ENCODE measurements at regions not wholly inside any gene's neighbourhood (a gene's known extent, or its start where the extent isn't known, plus 50 kb on each side); places are given as distances from the start of the nearest gene placed in this dataset.

GRCh38 chr2:226619707-226620106, 179.9 kb downstream of the IRS1 start:
- no peak for DNase-seq

DNA sequence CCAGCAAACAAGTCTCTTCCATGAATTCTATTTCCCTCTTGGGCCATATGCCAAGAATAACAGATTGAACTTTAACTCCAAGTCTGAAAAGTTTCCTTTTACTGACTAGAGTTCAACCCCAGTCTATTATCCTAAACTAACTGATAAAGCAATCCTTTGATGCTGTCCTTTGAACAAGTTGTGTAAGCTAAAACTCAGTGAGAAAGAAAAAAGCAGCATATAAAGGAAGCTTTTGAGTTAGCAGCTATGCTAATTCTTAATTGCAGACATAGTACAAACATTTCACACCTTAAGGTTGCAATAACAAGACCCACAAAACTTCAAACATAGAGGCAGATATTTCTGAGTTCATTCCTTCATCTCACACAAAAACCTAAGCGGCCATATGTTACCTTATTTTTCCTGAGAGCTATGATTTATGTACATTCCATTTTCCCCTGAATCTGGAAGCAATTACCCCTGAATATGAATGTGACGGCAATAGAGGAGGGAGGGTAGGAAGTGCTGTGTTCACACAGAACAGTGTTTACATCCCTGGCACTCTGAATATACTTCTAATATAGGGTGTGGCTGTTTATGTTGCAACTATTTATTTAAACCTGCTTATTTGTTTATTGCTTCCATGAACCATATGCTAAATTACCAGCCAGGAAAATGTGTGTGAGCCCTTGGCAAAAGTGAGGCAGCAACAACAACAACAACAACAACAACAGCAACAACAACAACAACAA, 180.6 kb downstream of the IRS1 start:
- no peak for DNase-seq

GRCh38 chr2:226618544-226618874, 181.1 kb downstream of the IRS1 start:
- DNase-seq = no peak

DNA sequence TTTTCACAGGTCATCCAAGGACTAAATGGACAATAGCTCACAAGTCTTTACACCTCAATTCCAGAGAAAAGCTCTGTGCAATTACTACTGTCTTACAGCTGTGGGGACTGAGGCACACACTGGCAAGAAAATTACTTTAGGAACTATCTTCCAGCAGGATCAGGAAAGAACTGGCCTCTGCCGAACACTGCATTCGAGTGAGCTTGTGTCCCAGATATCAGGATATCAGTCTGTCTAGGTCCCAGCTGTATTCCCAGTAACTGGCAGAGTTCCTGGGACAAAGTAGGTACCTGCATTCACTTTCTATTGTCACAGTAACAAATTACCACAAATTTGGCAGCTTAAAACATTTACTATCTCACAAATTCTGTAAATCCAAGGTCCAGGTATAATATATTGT, 183.7 kb downstream of the IRS1 start:
- DNase-seq = no peak

DNA sequence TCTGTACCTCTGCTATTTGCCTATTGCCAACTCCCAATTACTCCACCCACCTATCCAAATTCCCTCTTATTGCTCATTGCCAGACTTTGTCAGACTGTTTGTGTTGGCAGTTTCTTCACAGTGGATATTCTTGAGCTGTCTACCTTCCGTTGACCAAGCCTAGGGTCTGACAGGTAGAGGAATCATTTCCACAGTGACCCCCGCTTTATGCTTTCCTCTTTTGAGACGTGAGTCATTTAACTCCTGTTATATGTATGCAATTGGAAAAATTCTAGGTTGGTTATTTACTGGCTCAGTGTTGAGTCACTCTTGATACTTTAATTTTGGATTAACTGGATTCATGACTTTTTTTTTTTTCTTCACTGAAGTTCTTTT, 187.7 kb downstream of the IRS1 start:
- no peak for DNase-seq

DNA sequence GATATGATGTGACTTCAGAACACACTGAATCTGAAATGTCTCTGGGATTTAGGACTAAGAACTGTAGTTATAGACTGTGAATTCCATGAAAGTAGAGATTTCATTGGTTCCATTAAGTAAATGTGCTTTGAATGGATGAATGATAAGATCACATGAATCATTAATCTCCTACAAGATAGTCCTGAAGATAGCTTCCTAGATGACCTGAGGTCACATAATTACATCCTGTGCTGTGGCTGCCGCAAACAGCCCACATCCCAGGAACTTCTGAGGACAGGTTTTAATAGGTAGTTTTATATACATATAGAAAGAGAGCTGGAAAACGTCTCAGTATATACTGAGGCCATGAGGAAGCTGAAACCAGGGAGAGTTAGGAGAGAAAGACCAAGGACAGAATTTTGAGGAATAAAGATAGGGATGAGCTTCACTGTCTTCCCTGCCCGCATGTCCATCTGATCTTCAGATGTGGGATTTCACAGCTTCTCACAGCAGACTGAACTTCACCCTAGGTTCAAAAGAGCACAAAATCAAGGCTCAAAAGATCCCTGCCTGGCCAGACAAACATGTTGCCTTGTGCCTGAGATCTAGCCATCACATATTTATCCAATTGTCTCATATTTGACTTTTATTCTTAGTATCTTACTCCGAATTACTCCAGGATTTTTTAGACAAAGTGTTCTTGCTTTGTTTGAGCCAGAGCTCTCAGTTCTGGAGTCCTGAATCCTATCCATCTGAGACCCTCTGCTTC, 188.2 kb downstream of the IRS1 start:
- no peak for DNase-seq

DNA sequence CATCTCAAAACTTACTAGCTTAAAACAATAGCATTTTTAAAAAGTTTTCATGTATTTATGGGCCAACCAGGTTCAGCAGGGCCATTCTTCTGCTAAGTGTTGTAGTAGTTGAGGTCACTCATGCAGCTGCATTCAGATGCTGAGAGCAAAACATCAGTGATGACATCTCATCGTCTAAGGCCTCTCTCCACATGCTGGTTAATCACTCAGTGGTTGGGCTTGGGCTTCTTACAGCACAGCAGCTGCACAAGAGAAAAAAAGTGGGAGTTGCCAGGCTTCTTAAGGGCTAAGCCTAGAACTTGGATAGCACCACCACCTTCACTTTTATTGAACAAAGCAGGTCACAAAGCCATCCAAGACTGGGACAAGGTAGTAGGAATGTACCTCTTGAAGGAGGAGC, 190.3 kb downstream of the IRS1 start:
- no peak for DNase-seq

DNA sequence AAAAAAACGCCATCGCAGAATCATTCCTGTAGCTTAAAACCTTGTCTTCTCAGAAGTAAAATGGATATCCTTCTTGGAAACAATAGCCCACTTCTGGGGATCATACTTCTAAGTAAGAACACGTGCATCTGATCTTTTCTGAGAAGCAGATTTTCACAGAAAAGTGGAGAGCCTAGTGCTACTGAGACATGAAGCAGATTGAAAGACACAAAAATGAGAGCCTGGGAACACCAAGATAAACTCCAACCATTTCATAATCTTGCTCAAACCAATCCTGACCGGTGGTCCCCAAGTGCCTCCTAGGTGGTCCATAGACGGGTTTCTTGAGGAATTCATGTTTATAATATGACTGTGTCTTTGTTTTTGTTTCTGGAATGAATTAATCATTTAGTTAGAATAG, 191.2 kb downstream of the IRS1 start:
- no peak for DNase-seq

- no peak for DNase-seq
Measured at GRCh38 chr2:226607379-226607778, 192.2 kb downstream of the IRS1 start.

DNA sequence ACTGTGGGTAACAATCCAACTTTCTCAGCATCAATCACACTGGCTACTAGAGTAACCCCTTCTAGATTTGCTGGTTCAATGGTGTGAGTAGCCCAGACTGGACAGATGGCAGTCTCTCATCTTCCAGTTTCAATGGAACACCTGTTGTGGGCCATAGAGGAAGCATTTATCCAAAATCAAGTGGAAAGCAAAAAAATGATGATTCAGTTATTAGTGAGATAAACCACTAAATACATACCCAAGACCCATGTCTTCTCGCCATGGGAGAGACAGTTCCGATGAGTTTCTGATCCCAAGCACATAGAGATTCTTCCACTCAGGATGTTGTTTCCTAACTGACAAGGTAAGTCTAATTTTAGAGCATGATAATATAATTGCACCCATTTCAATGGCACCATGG, 194.0 kb downstream of the IRS1 start:
- no peak for DNase-seq

DNA sequence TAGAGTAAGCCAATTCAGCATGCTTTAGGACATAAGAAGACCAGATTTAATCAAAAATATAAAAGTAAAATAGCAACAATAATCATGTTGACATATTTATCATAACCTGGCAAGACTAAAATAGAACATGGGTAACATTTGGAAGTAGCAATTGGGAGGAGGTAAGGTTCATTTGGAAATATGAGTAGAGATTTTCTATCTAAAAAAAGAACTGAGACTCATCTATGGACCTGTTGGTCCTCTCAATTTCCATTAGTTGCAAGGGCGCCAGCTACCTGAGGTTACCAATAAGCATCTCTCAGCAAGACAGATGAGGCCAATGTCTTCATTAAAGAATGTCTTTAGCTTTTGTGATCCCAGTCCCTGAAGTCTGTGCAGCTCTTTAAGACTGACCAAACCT, 196.0 kb downstream of the IRS1 start:
- DNase-seq = no peak

- DNase-seq = no peak
Measured at GRCh38 chr2:226601881-226602662, 197.5 kb downstream of the IRS1 start.

- DNase-seq = no peak
Measured at GRCh38 chr2:226600802-226601201, 198.8 kb downstream of the IRS1 start.

DNA sequence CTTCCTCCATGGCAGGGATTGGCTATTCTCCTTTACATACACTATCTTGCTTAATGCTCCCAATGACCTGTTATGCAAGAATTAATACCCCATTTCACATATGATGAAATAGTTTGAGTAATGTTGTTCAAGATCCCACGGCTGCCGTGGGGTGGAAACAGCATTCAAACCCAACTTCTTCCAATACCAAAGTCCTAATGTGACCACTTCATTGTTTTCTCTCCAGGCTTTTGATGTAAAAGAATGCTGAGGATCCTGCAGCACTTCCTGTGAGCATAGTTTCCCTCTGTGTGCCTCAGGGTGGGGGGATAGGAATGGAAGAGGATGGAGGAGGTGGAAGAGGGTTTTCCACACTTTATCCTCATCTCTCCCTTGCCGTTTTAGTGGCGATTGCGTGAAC, 199.4 kb downstream of the IRS1 start:
- DNase-seq = no peak

DNA sequence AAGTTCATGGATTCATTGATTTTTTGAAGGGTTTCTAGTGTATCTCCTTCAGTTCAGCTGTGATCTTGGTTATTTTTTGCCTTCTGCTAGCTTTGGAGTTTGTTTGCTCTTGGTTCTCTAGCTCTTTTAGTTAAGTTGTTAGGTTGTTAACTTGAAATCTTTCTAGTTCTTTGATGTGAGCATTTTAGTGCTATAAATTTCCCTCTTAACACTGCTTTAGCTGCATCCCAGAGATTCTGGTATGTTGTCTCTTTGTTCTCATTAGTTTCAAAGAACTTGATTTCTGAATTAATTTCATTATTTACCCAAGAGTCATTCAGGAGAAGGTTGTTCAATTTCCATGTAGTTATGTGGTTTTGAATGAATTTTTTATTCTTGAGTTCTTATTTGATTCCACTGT, 210.6 kb downstream of the IRS1 start:
- DNase-seq = no peak

- no peak for DNase-seq
Measured at GRCh38 chr2:226585130-226585561, 214.5 kb downstream of the IRS1 start.

DNA sequence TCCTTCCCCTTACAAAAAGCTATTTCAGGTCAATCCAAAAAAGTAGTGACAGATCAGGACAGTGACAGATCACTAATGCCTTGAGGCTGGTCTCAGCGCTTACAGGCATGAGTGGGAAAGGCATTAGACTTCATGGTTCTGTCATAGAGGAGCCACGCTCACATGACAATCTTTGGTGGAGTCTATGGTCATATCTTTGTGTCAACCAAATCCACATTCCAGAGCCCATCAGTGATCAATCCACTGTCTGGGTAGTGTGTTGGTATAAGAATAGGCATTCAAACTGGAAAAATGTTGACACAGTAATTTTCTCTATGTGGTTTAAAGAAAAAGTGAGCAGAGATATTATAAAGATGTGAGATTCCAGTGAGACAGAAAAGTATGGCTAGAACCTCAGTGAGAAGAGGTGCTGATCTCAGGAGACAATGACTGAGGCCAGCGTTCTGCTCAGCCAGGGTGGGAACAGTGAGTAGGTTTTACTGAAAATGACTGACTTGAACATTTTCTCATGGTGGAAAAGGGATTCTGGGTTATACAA, 215.0 kb downstream of the IRS1 start:
- DNase-seq = no peak

GRCh38 chr2:226583715-226584114, 215.9 kb downstream of the IRS1 start:
- DNase-seq = no peak

GRCh38 chr2:226581661-226582060, 218.0 kb downstream of the IRS1 start:
- no peak for DNase-seq

GRCh38 chr2:226581004-226581403, 218.6 kb downstream of the IRS1 start:
- no peak for DNase-seq

GRCh38 chr2:226580403-226580802, 219.2 kb downstream of the IRS1 start:
- DNase-seq = no peak

GRCh38 chr2:226579519-226579918, 220.1 kb downstream of the IRS1 start:
- DNase-seq = no peak

- no peak for DNase-seq
Measured at GRCh38 chr2:226578879-226579278, 220.7 kb downstream of the IRS1 start.

DNA sequence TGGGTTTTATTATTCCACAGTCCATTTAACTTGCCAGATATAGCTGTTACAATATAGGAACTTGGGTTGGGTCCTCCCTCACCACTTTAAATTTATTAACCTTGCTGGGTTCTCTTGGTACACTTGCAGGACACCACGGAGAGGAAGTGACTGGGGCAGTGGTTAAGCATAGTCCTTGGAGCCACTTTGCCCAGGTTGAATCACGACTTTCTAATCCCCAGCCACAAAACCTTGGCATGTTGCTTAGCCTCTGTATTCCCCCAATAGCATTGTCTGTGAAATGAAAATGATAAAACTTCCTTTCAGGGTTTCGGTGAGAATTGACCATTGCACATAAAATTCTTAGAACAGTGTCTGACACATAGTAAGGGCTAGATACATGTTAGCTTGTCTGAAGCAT, 221.2 kb downstream of the IRS1 start:
- no peak for DNase-seq
